ENCODE measurements at regions not wholly inside any gene's neighbourhood (a gene's known extent, or its start where the extent isn't known, plus 50 kb on each side); places are given as distances from the start of the nearest gene placed in this dataset.

- DNase-seq, result peak in 1 of 2 experiments; percentile 54
- TF ChIP-seq POLR2A (IDR thresholded peaks at IDR 0.05; ENCODE audit: low read length) (no peak), GATA1 (IDR thresholded peaks at IDR 0.05; ENCODE audit: low read depth, low read length) (no peak)
Measured at GRCh38 chr7:15874774-15875173, 188.3 kb upstream of the MEOX2 start.

- DNase-seq, result no peak
- TF ChIP-seq POLR2A (IDR thresholded peaks at IDR 0.05; ENCODE audit: low read length) (no peak), GATA1 (IDR thresholded peaks at IDR 0.05; ENCODE audit: low read depth, low read length) (no peak)
Measured at GRCh38 chr7:15870347-15870746, 183.9 kb upstream of the MEOX2 start.

GRCh38 chr7:15867441-15867840 is 181.0 kb upstream of the MEOX2 start:
- TF ChIP-seq POLR2A (IDR thresholded peaks at IDR 0.05; ENCODE audit: low read length) (no peak), GATA1 (IDR thresholded peaks at IDR 0.05; ENCODE audit: low read depth, low read length) (no peak)
- DNase-seq, result no peak

GRCh38 chr7:15866753-15867152 is 180.3 kb upstream of the MEOX2 start:
- TF ChIP-seq GATA1 (IDR thresholded peaks at IDR 0.05; ENCODE audit: low read depth, low read length) (no peak), POLR2A (IDR thresholded peaks at IDR 0.05; ENCODE audit: low read length) (no peak)
- no peak for DNase-seq

GRCh38 chr7:15864626-15864991 is 178.1 kb upstream of the MEOX2 start:
- no peak for DNase-seq
- TF ChIP-seq GATA1 (IDR thresholded peaks at IDR 0.05; ENCODE audit: low read depth, low read length) (no peak), POLR2A (IDR thresholded peaks at IDR 0.05; ENCODE audit: low read length) (no peak)

- DNase-seq, result no peak
- no peak for TF ChIP-seq POLR2A (IDR thresholded peaks at IDR 0.05; ENCODE audit: low read length)
- no peak for TF ChIP-seq GATA1 (IDR thresholded peaks at IDR 0.05; ENCODE audit: low read depth, low read length)
Measured at GRCh38 chr7:15863951-15864625, 177.6 kb upstream of the MEOX2 start.

GRCh38 chr7:15862781-15863165 is 176.3 kb upstream of the MEOX2 start:
- DNase-seq, result no peak
- TF ChIP-seq POLR2A (IDR thresholded peaks at IDR 0.05; ENCODE audit: low read length) (no peak), GATA1 (IDR thresholded peaks at IDR 0.05; ENCODE audit: low read depth, low read length) (no peak)

GRCh38 chr7:15862016-15862780 is 175.7 kb upstream of the MEOX2 start:
- no peak for DNase-seq
- TF ChIP-seq POLR2A (IDR thresholded peaks at IDR 0.05; ENCODE audit: low read length), result no peak
- TF ChIP-seq GATA1 (IDR thresholded peaks at IDR 0.05; ENCODE audit: low read depth, low read length), result no peak

GRCh38 chr7:15860264-15860949 is 173.9 kb upstream of the MEOX2 start:
- TF ChIP-seq POLR2A (IDR thresholded peaks at IDR 0.05; ENCODE audit: low read length), result no peak
- TF ChIP-seq GATA1 (IDR thresholded peaks at IDR 0.05; ENCODE audit: low read depth, low read length), result no peak
- no peak for DNase-seq

GRCh38 chr7:15857026-15857425 is 170.5 kb upstream of the MEOX2 start:
- no peak for DNase-seq
- no peak for TF ChIP-seq POLR2A (IDR thresholded peaks at IDR 0.05; ENCODE audit: low read length)
- no peak for TF ChIP-seq GATA1 (IDR thresholded peaks at IDR 0.05; ENCODE audit: low read depth, low read length)

GRCh38 chr7:15856311-15856710 is 169.8 kb upstream of the MEOX2 start:
- DNase-seq, result no peak
- no peak for TF ChIP-seq POLR2A (IDR thresholded peaks at IDR 0.05; ENCODE audit: low read length)
- no peak for TF ChIP-seq GATA1 (IDR thresholded peaks at IDR 0.05; ENCODE audit: low read depth, low read length)

- peak in 1 of 2 experiments; percentile 55 for DNase-seq
- no peak for TF ChIP-seq GATA1 (IDR thresholded peaks at IDR 0.05; ENCODE audit: low read depth, low read length)
- TF ChIP-seq POLR2A (IDR thresholded peaks at IDR 0.05; ENCODE audit: low read length), result no peak
Measured at GRCh38 chr7:15855525-15856109, 169.1 kb upstream of the MEOX2 start.

GRCh38 chr7:15854841-15855524 is 168.5 kb upstream of the MEOX2 start:
- TF ChIP-seq POLR2A (IDR thresholded peaks at IDR 0.05; ENCODE audit: low read length), result no peak
- TF ChIP-seq GATA1 (IDR thresholded peaks at IDR 0.05; ENCODE audit: low read depth, low read length), result no peak
- peak; percentile 15 to 21 for DNase-seq
